HepG2 (cell line): ENCODE measurements at regions not wholly inside any gene's neighbourhood (a gene's known extent, or its start where the extent isn't known, plus 50 kb on each side); places are given as distances from the start of the nearest gene placed in this dataset.
"Not testable (repeated sequence)": the region's sequence is repeated elsewhere in the genome, so short reads cannot be mapped to it uniquely, and the experiment has no call there.

ENCODE experiments used
- ATAC-seq: fragments of 200-7000 bp; cut with Tn5 transposase; 3 replicates; pipeline ENCODE4 v1.9.1; 2020; ENCODE audit warnings: mild to moderate bottlenecking, moderate library complexity
- BruUV-seq: library from RNA; stranded (reverse); fragments of 400-500 nt; replicated peaks from 2 replicates; lab custom pipeline; 2021; lab: Mats Ljungman, UMichigan
- CTCF ChIA-PET: fragments of 300-600 bp; formaldehyde crosslinking; extraction: SDS; loops from one replicate; lab custom pipeline; 2021; ENCODE audit warnings: low total read pairs, inconsistent platforms, low intra/inter-chr PET ratio; lab: Yijun Ruan, JAX
- POLR2A ChIA-PET: fragments of 350-600 bp; sonication (Branson Sonifier 250); formaldehyde crosslinking; loops from one replicate; lab custom pipeline; 2020; ENCODE audit warnings: antibody characterized with exemption, inconsistent platforms; lab: Yijun Ruan, JAX
- DNase-seq: peaks from one replicate; pipeline ENCODE4 v3.0.0-alpha.2; 2015; ENCODE audit warnings: low spot score
- FAIRE-seq: peaks from 3 replicates; lab custom pipeline; 2011; peaks lifted over from hg19 to GRCh38; lab: Jason Lieb, UNC
- H2AFZ ChIP-seq: one replicate; pipeline ENCODE4 v1.6.1; 2011; ENCODE audit warnings: low read length, inconsistent platforms
- H3K27ac ChIP-seq: fragments of 300-600 bp; 3 replicates; pipeline ENCODE4 v1.8.0; 2011; ENCODE audit warnings: mixed run types, mild to moderate bottlenecking, mixed read lengths, low read length, inconsistent platforms; ENCODE audit not compliant: insufficient read depth; ENCODE audit errors: extremely low read length
- H3K27me3 ChIP-seq, 2 experiments: fragments of 200-600 bp in 1 of 2; 2 replicates in 1 of 2; 3 replicates in 1 of 2; pipeline versions ENCODE4 v1.6.0 to v1.8.0; 2011; ENCODE audit warnings: low read length in 2 of 2, mild to moderate bottlenecking in 2 of 2, moderate library complexity in 2 of 2, inconsistent platforms in 1 of 2; ENCODE audit not compliant: insufficient read depth in 2 of 2, control insufficient read depth in 1 of 2
- H3K36me3 ChIP-seq, 2 experiments: fragments of 200-600 bp in 1 of 2; replicated peaks in 1 of 2; 2 replicates in 1 of 2; 3 replicates in 1 of 2; pipeline versions ENCODE4 v1.5.1 to v1.8.0; 2011; ENCODE audit warnings: low read length in 2 of 2, inconsistent platforms in 1 of 2; ENCODE audit not compliant: insufficient read depth in 2 of 2, control insufficient read depth in 1 of 2
- H3K4me1 ChIP-seq: 2 replicates; pipeline ENCODE4 v1.5.1; 2012; ENCODE audit warnings: low read length, inconsistent platforms; ENCODE audit not compliant: insufficient read depth
- H3K4me2 ChIP-seq: 2 replicates; pipeline ENCODE4 v1.6.0; 2011; ENCODE audit warnings: low read depth, low read length, inconsistent platforms
- H3K4me3 ChIP-seq, 3 experiments: fragments of 200-600 bp in 1 of 3; sonication (generic), shearing (Covaris generic) in 1 of 3; replicated peaks in 1 of 3; 2 replicates each; pipeline ENCODE4 v1.5.1; 2011 to 2016; ENCODE audit warnings: low read length in 3 of 3, inconsistent platforms in 2 of 3, low read depth in 2 of 3, mild to moderate bottlenecking in 2 of 3, control low read depth in 1 of 3, mixed read lengths in 1 of 3; ENCODE audit not compliant: insufficient read depth in 1 of 3
- H3K79me2 ChIP-seq: one replicate; pipeline ENCODE4 v1.6.1; 2011; ENCODE audit warnings: low read length, inconsistent platforms; ENCODE audit not compliant: insufficient read depth
- H3K9ac ChIP-seq: 2 replicates; pipeline ENCODE4 v1.6.0; 2011; ENCODE audit warnings: mild to moderate bottlenecking, low read depth, low read length, inconsistent platforms; ENCODE audit not compliant: insufficient read depth
- H3K9me3 ChIP-seq: 2 replicates; pipeline ENCODE4 v1.5.1; 2012; ENCODE audit warnings: mild to moderate bottlenecking, low read length
- H4K20me1 ChIP-seq: 2 replicates; pipeline ENCODE4 v1.6.0; 2011; ENCODE audit warnings: inconsistent platforms, mild to moderate bottlenecking, low read length, moderate library complexity; ENCODE audit not compliant: insufficient read depth
- ATF7 ChIP-seq, 2 experiments: fragments of 450-650 bp in 1 of 2; sonication (generic) in 1 of 2; formaldehyde crosslinking in 1 of 2; IDR thresholded peaks; 2 replicates each; pipeline versions ENCODE4 v1.4.0 to v1.6.1; 2016 to 2020; ENCODE audit warnings: antibody characterized with exemption in 1 of 2, mild to moderate bottlenecking in 1 of 2, missing genetic modification reagents in 1 of 2
- WGBS: methylation state at CpG from one replicate; pipeline ENCODE4 v1.1.6; 2017; ENCODE audit warnings: low lambda C conversion rate; 5-methylcytosine and 5-hydroxymethylcytosine counted together
- in situ Hi-C: cut with HindIII; loops from 2 replicates; pipeline ENCODE4 v1.10.0; 2017; ENCODE audit warnings: low pct_unique_long_range_greater_than_20kb; ENCODE audit not compliant: extremely low pct_ligation_motif_present
- intact Hi-C: fragments of 100-400 bp; cut with micrococcal nuclease; formaldehyde crosslinking; loops from one replicate; pipeline ENCODE4 v1.10.0; 2022; ENCODE audit not compliant: unreplicated experiment

DNA sequence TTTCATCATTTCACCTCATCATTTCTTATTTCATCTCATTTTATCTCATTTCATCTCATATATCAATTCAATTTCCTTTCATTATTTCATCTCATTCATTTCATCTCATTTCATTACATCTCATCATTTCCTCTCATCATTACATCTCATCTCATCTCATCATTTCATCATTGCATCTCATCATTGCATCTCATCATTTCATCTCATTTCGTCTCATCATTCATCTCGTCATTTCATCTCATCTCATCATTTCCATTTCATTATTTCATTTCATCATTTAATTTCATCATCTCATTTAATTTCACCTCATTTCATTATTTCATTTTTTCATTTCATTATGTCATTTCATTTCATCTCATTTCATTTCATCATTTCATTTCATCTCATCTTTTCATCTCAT is 168.5 kb upstream of the FAM72C start:
- H3K9ac ChIP-seq; H3K9me3 ChIP-seq; H3K4me2 ChIP-seq; H3K79me2 ChIP-seq; H3K4me1 ChIP-seq; H3K27me3 ChIP-seq; H3K4me3 ChIP-seq; H3K27ac ChIP-seq; DNase-seq; FAIRE-seq; BruUV-seq; H4K20me1 ChIP-seq; CTCF ChIA-PET; H3K36me3 ChIP-seq; ATAC-seq; intact Hi-C loops; H2AFZ ChIP-seq; in situ Hi-C loops; POLR2A ChIA-PET; TF ChIP-seq ATF7 (CRISPR knock-in tag; IDR thresholded peaks at IDR 0.05): not testable (repeated sequence)
- peak; percentile 75 for TF ChIP-seq ATF7 (IDR thresholded peaks at IDR 0.05)
- 0% methylated on average over 2 of the region's 2 CpGs for WGBS

- H4K20me1 ChIP-seq, DNase-seq, H3K27me3 ChIP-seq, BruUV-seq, intact Hi-C loops, H3K27ac ChIP-seq, H2AFZ ChIP-seq, H3K4me3 ChIP-seq, H3K79me2 ChIP-seq, in situ Hi-C loops, H3K36me3 ChIP-seq, H3K4me2 ChIP-seq, H3K9ac ChIP-seq, CTCF ChIA-PET, POLR2A ChIA-PET, H3K4me1 ChIP-seq, FAIRE-seq, ATAC-seq: not testable (repeated sequence)
- 12% methylated on average over 3 of the region's 7 CpGs for WGBS
- peaks cover 21% of the 10 kb centered on the region for H3K9me3 ChIP-seq
Observed at GRCh38 chr1:144105006-144105405, 133.2 kb upstream of the FAM72C start.
